GM23338 (cell line): ENCODE measurements at regions not wholly inside any gene's neighbourhood (a gene's known extent, or its start where the extent isn't known, plus 50 kb on each side); places are given as distances from the start of the nearest gene placed in this dataset.

Experiments
- CREB1 ChIP-seq: fragments of 250-450 bp; sonication (Bioruptor Pico); IDR thresholded peaks from 2 replicates; pipeline ENCODE4 v1.5.0; 2020; ENCODE audit warnings: low read depth, mild to moderate bottlenecking, moderate library complexity
- CTCF ChIP-seq, 2 experiments: fragments of 200-600 bp in 1 of 2; sonication (generic) in 1 of 2; conservative IDR thresholded peaks; 2 replicates each; pipeline versions ENCODE4 v1.5.1 to v1.6.1; 2016 to 2017; ENCODE audit warnings: antibody characterized with exemption in 2 of 2, low read depth in 2 of 2, mild to moderate bottlenecking in 2 of 2, moderate library complexity in 1 of 2
- EZH2 ChIP-seq: fragments of 200-600 bp; sonication (generic); IDR thresholded peaks from one replicate; pipeline ENCODE4 v1.8.0; 2017; ENCODE audit warnings: antibody characterized with exemption, mild to moderate bottlenecking, low read depth; ENCODE audit not compliant: unreplicated experiment
- EZH2phosphoT487 ChIP-seq: fragments of 200-600 bp; sonication (generic); IDR thresholded peaks from one replicate; pipeline ENCODE4 v1.8.1; 2018; ENCODE audit warnings: antibody characterized with exemption; ENCODE audit not compliant: unreplicated experiment
- JUNB ChIP-seq: IDR thresholded peaks from one replicate; pipeline ENCODE4 v1.6.1; 2016; ENCODE audit warnings: antibody characterized with exemption; ENCODE audit not compliant: unreplicated experiment
- NANOG ChIP-seq: IDR thresholded peaks from 2 replicates; pipeline ENCODE4 v1.6.1; 2016; ENCODE audit warnings: antibody characterized with exemption, borderline replicate concordance
- POLR2AphosphoS5 ChIP-seq: IDR thresholded peaks from 2 replicates; pipeline ENCODE4 v1.6.1; 2016; ENCODE audit warnings: antibody characterized with exemption, low read depth
- REST ChIP-seq: IDR thresholded peaks from one replicate; pipeline ENCODE4 v1.6.1; 2018; ENCODE audit warnings: antibody characterized with exemption; ENCODE audit not compliant: unreplicated experiment

- TF ChIP-seq EZH2 (no peak), CTCF (conservative IDR thresholded peaks at IDR 0.05; ENCODE audit: low read depth in 2 of 2) (no peak), REST (no peak), POLR2AphosphoS5 (no peak), EZH2phosphoT487 (no peak), JUNB (no peak), CREB1 (no peak), NANOG (no peak)
Measured at GRCh38 chr5:39928709-39929108, 503.9 kb upstream of the DAB2 start.
